C4-2B (cell line): ENCODE measurements at regions not wholly inside any gene's neighbourhood (a gene's known extent, or its start where the extent isn't known, plus 50 kb on each side); places are given as distances from the start of the nearest gene placed in this dataset.

ENCODE experiments used
- ZFX ChIP-seq: fragments of 450-650 bp; IDR thresholded peaks from 2 replicates; pipeline ENCODE4 v1.6.1; 2017
- TF ChIP-seq, protein P1 (sequence below): fragments of 450-650 bp; conservative IDR thresholded peaks from 2 replicates; pipeline ENCODE4 v1.5.1; 2017; ENCODE audit warnings: mild to moderate bottlenecking

DNA sequence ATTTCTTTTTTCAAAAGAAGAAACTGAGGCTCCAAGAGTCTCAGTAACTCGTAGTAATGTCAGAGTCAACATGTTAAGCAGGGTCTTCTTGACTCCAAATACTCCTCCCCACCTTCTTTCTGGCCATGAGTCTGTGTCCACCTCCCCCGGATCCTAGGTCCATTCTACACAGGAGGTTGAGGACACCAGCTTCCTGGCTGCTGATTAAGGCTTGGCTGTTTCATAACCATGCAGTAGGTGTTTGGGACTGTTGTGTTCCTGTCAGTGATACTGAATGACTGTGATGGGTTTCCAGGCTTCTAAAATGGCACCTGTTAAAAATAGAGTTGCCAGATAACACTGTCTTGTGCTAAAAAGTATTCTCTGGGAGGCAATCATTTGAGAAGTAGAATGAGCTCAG is 130.8 kb upstream of the IL12A start:
- TF ChIP-seq, protein P1, sequence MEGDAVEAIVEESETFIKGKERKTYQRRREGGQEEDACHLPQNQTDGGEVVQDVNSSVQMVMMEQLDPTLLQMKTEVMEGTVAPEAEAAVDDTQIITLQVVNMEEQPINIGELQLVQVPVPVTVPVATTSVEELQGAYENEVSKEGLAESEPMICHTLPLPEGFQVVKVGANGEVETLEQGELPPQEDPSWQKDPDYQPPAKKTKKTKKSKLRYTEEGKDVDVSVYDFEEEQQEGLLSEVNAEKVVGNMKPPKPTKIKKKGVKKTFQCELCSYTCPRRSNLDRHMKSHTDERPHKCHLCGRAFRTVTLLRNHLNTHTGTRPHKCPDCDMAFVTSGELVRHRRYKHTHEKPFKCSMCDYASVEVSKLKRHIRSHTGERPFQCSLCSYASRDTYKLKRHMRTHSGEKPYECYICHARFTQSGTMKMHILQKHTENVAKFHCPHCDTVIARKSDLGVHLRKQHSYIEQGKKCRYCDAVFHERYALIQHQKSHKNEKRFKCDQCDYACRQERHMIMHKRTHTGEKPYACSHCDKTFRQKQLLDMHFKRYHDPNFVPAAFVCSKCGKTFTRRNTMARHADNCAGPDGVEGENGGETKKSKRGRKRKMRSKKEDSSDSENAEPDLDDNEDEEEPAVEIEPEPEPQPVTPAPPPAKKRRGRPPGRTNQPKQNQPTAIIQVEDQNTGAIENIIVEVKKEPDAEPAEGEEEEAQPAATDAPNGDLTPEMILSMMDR, result no peak
- TF ChIP-seq ZFX, result no peak
